Osteoblast (primary cell): ENCODE measurements at regions not wholly inside any gene's neighbourhood (a gene's known extent, or its start where the extent isn't known, plus 50 kb on each side); places are given as distances from the start of the nearest gene placed in this dataset.

ENCODE experiments used
- DNase-seq: peaks from one replicate; pipeline ENCODE4 v3.0.0; 2011; ENCODE audit warnings: low spot score, mixed read lengths; ENCODE audit not compliant: insufficient read length; ENCODE audit errors: missing footprints
- H2AFZ ChIP-seq: 2 replicates; pipeline ENCODE4 v1.6.0; 2011; ENCODE audit warnings: mild to moderate bottlenecking, low read length
- H3K27ac ChIP-seq: 2 replicates; pipeline ENCODE4 v1.5.1; 2011; ENCODE audit warnings: mild to moderate bottlenecking, low read depth, low read length, moderate library complexity
- H3K27me3 ChIP-seq: 2 replicates; pipeline ENCODE4 v1.6.0; 2012; ENCODE audit warnings: mild to moderate bottlenecking, control low read depth, inconsistent platforms, low read length, moderate library complexity; ENCODE audit not compliant: insufficient read depth
- H3K36me3 ChIP-seq: 2 replicates; pipeline ENCODE4 v1.5.1; 2011; ENCODE audit warnings: mild to moderate bottlenecking, low read length, control low read depth, moderate library complexity; ENCODE audit not compliant: insufficient read depth
- H3K4me1 ChIP-seq: 2 replicates; pipeline ENCODE4 v1.5.1; 2011; ENCODE audit warnings: mild to moderate bottlenecking, low read length, control low read depth, moderate library complexity; ENCODE audit not compliant: insufficient read depth
- H3K4me2 ChIP-seq: 2 replicates; pipeline ENCODE4 v1.6.0; 2011; ENCODE audit warnings: mild to moderate bottlenecking, low read length; ENCODE audit not compliant: insufficient read depth
- H3K4me3 ChIP-seq: fragments of 200-600 bp; sonication (generic); 3 replicates; pipeline ENCODE4 v1.5.1; 2012; ENCODE audit warnings: mild to moderate bottlenecking, low read length, inconsistent platforms; ENCODE audit not compliant: insufficient read depth
- H3K79me2 ChIP-seq: 2 replicates; pipeline ENCODE4 v1.6.0; 2012; ENCODE audit warnings: mild to moderate bottlenecking, low read length, control low read depth, inconsistent platforms; ENCODE audit not compliant: insufficient read depth
- H3K9me3 ChIP-seq: 2 replicates; pipeline ENCODE4 v1.5.1; 2011; ENCODE audit warnings: low read depth, low read length, control low read depth
- H4K20me1 ChIP-seq: 2 replicates; pipeline ENCODE4 v1.6.0; 2012; ENCODE audit warnings: mild to moderate bottlenecking, low read length, control low read depth; ENCODE audit not compliant: insufficient read depth
- CTCF ChIP-seq: IDR thresholded peaks from 2 replicates; pipeline ENCODE4 v1.5.1; 2011; ENCODE audit warnings: mild to moderate bottlenecking, low read depth, low read length, moderate library complexity; ENCODE audit errors: extremely low read depth

DNA sequence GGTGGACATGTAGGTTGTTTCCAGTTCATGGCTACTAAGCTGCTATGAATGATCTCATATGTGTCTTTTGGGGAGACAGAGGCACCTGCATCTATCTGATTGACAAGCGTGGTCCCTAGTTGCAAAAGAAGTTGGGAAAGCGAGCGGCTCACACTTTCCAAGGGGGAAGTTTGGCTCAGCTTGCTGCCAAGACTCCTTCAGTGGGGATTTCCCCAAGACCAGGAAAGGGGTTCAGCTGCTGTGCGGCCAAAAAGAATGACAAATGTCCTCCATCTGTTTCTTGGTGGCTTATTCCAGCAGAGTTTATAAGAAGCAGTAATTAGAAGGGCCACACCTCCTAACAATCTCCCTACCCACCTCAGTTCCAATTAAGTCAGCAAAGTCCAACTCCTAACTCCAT lies 128.5 kb upstream of the GALNT2 start:
- Histone ChIP-seq H3K4me1 (no peaks in the 10 kb centered on the region), H3K4me2 (no peak overlapping the region), H2AFZ (no peak overlapping the region), H3K4me3 (no peak overlapping the region), H3K79me2 (no peaks in the 10 kb centered on the region), H4K20me1 (no peaks in the 10 kb centered on the region), H3K27me3 (no peaks in the 10 kb centered on the region), H3K36me3 (no peaks in the 10 kb centered on the region), H3K9me3 (no peaks in the 10 kb centered on the region), H3K27ac (no peak overlapping the region)
- DNase-seq = no peak
- TF ChIP-seq CTCF = no peak

DNA sequence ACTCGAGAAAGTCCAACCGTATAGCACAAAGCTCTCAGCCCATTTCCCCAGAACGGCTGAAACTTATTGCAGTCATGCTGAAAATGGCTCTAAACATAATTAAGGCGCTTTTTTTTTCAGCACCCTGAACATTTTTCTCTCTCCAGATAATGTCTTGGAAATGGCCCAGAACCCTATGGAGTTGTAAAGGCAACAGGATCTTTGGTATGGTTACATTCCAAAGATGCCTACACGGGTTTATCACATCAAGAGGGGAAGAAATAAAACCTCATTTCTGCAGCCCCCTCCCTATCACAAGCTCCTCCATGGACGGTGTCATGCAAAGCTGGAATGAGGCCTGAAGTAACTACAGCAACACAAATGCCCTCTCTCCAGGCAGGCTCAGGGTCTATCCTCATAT lies 126.4 kb upstream of the GALNT2 start:
- H3K4me1 ChIP-seq = no peaks in the 10 kb centered on the region
- H4K20me1 ChIP-seq = no peaks in the 10 kb centered on the region
- H3K4me2 ChIP-seq = no peak overlapping the region
- no peak for DNase-seq
- no peak overlapping the region for H3K4me3 ChIP-seq
- H3K36me3 ChIP-seq = no peaks in the 10 kb centered on the region
- H2AFZ ChIP-seq = no peak overlapping the region
- no peaks in the 10 kb centered on the region for H3K79me2 ChIP-seq
- no peak for TF ChIP-seq CTCF
- no peaks in the 10 kb centered on the region for H3K9me3 ChIP-seq
- H3K27me3 ChIP-seq = no peaks in the 10 kb centered on the region
- no peak overlapping the region for H3K27ac ChIP-seq

- TF ChIP-seq CTCF = no peak
- no peak overlapping the region for H2AFZ ChIP-seq
- no peaks in the 10 kb centered on the region for H3K9me3 ChIP-seq
- H3K36me3 ChIP-seq = no peaks in the 10 kb centered on the region
- H3K4me1 ChIP-seq = no peaks in the 10 kb centered on the region
- DNase-seq = no peak
- H3K27me3 ChIP-seq = no peaks in the 10 kb centered on the region
- H3K79me2 ChIP-seq = no peaks in the 10 kb centered on the region
- H3K4me3 ChIP-seq = no peak overlapping the region
- H3K4me2 ChIP-seq = no peak overlapping the region
- H3K27ac ChIP-seq = no peak overlapping the region
- no peaks in the 10 kb centered on the region for H4K20me1 ChIP-seq
These were observed 125.9 kb upstream of the GALNT2 start for GRCh38 chr1:229941160-229941559.

DNA sequence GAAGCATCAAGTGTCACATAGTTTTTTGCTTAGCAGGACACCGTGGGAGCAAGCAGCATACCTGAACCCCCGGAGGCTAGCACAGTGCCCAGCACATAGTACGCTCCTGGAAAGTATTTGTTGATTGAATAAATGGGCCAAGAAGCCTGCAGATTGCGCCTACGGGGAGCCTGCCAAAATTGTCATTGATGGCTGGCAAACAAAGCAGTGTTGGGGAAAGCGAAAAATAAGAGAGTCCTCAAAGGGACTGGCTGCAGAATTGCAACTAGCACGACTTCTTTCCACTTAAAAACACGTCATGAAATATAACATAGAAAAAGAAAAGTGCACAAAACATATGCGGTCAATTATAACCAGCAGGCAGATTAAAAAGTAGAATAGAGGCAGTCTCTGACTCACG lies 125.2 kb upstream of the GALNT2 start:
- Histone ChIP-seq H3K79me2 (no peaks in the 10 kb centered on the region), H3K27me3 (no peaks in the 10 kb centered on the region), H3K4me1 (no peaks in the 10 kb centered on the region), H3K4me2 (no peak overlapping the region), H4K20me1 (no peaks in the 10 kb centered on the region), H3K27ac (no peak overlapping the region), H3K4me3 (no peak overlapping the region), H3K36me3 (no peaks in the 10 kb centered on the region), H3K9me3 (no peaks in the 10 kb centered on the region), H2AFZ (no peak overlapping the region)
- DNase-seq = no peak
- TF ChIP-seq CTCF = no peak
